ENCODE measurements at regions not wholly inside any gene's neighbourhood (a gene's known extent, or its start where the extent isn't known, plus 50 kb on each side); places are given as distances from the start of the nearest gene placed in this dataset.

DNA sequence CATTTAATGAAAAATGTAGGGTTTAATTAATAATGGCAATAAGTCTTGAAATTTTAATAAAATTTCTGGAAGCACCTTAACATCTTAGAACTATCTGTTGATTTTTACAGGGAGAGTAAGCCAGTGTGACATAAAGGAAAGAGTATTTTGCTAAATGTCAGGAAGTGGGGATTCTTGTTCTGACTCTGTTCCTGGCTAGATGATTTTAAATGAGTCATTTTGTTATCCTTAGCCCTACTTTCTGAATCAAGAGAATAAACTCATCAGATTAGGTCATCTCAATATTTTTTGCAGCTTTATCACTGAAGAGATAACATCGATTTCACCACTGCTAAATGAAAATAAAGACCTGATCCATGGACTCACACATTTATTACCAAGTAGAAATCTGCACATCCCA is 377.5 kb upstream of the CYRIA start:
- TF ChIP-seq, protein P1, sequence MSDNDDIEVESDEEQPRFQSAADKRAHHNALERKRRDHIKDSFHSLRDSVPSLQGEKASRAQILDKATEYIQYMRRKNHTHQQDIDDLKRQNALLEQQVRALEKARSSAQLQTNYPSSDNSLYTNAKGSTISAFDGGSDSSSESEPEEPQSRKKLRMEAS (IDR thresholded peaks at IDR 0.05; ENCODE audit: low read depth, low read length) = no peak
- TF ChIP-seq, protein P2, sequence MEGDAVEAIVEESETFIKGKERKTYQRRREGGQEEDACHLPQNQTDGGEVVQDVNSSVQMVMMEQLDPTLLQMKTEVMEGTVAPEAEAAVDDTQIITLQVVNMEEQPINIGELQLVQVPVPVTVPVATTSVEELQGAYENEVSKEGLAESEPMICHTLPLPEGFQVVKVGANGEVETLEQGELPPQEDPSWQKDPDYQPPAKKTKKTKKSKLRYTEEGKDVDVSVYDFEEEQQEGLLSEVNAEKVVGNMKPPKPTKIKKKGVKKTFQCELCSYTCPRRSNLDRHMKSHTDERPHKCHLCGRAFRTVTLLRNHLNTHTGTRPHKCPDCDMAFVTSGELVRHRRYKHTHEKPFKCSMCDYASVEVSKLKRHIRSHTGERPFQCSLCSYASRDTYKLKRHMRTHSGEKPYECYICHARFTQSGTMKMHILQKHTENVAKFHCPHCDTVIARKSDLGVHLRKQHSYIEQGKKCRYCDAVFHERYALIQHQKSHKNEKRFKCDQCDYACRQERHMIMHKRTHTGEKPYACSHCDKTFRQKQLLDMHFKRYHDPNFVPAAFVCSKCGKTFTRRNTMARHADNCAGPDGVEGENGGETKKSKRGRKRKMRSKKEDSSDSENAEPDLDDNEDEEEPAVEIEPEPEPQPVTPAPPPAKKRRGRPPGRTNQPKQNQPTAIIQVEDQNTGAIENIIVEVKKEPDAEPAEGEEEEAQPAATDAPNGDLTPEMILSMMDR (IDR thresholded peaks at IDR 0.05; ENCODE audit: low read depth, low read length) = no peak
- no peak for TF ChIP-seq POLR2A (IDR thresholded peaks at IDR 0.05; ENCODE audit: extremely low read depth, insufficient read length)
